CD4-positive, CD25-positive, alpha-beta regulatory T cell (primary cell): ENCODE measurements at regions not wholly inside any gene's neighbourhood (a gene's known extent, or its start where the extent isn't known, plus 50 kb on each side); places are given as distances from the start of the nearest gene placed in this dataset.

ENCODE experiments used
- ATAC-seq, 2 donors: fragments of 150-1000 bp; cut with Tn5 transposase; one replicate each; pipeline ENCODE4 v1.10.0; 2021; ENCODE audit warnings: low read depth in 2 of 2, moderate number of reproducible peaks in 2 of 2, moderate library complexity in 1 of 2
- DNase-seq, 3 donors: peaks; one replicate each; pipeline versions ENCODE4 v3.0.0 to v3.0.0-alpha.2; 2012 to 2022; ENCODE audit warnings: mixed read lengths in 1 of 3
- H3K27ac ChIP-seq: one replicate; pipeline ENCODE4 v1.7.0; 2013; ENCODE audit warnings: mild to moderate bottlenecking, low read length; ENCODE audit not compliant: insufficient read depth, poor library complexity, severe bottlenecking
- H3K27me3 ChIP-seq: one replicate; pipeline ENCODE4 v1.7.0; 2013; ENCODE audit warnings: low read length; ENCODE audit not compliant: control insufficient read depth, insufficient read depth
- H3K36me3 ChIP-seq: one replicate; pipeline ENCODE4 v1.7.0; 2013; ENCODE audit warnings: mild to moderate bottlenecking, low read length, moderate library complexity; ENCODE audit not compliant: control insufficient read depth, insufficient read depth
- H3K4me1 ChIP-seq: 2 replicates; pipeline ENCODE4 v1.7.0; 2013; ENCODE audit warnings: mild to moderate bottlenecking, low read length; ENCODE audit not compliant: insufficient read depth, control insufficient read depth, poor library complexity, severe bottlenecking
- H3K4me3 ChIP-seq: one replicate; pipeline ENCODE4 v1.7.0; 2013; ENCODE audit warnings: low read depth, mild to moderate bottlenecking, low read length, moderate library complexity
- H3K9me3 ChIP-seq, 2 experiments: 1 replicate in 1 of 2; 2 replicates in 1 of 2; pipeline ENCODE4 v1.7.0; 2013; ENCODE audit warnings: low read length in 2 of 2, mild to moderate bottlenecking in 1 of 2, moderate library complexity in 1 of 2; ENCODE audit not compliant: control insufficient read depth in 2 of 2
- H3K27ac Mint-ChIP-seq, 3 donors: one replicate each; pipeline ENCODE4 v1.8.0; 2020 to 2022; ENCODE audit warnings: mild to moderate bottlenecking in 3 of 3, mixed read lengths in 3 of 3, moderate library complexity in 2 of 3
- H3K27me3 Mint-ChIP-seq: one replicate; pipeline ENCODE4 v1.8.0; 2022; ENCODE audit warnings: mild to moderate bottlenecking, mixed read lengths
- H3K36me3 Mint-ChIP-seq: one replicate; pipeline ENCODE4 v1.8.0; 2020; ENCODE audit warnings: mixed read lengths
- H3K4me1 Mint-ChIP-seq, 4 donors: one replicate each; pipeline ENCODE4 v1.8.0; 2020 to 2022; ENCODE audit warnings: mixed read lengths in 4 of 4, mild to moderate bottlenecking in 1 of 4
- H3K4me3 Mint-ChIP-seq, 4 donors: one replicate each; pipeline ENCODE4 v1.8.0; 2020 to 2022; ENCODE audit warnings: mild to moderate bottlenecking in 4 of 4, mixed read lengths in 4 of 4, moderate library complexity in 3 of 4
- H3K9me3 Mint-ChIP-seq, 7 donors: one replicate each; pipeline ENCODE4 v1.8.0; 2020 to 2022; ENCODE audit warnings: mixed read lengths in 7 of 7, mild to moderate bottlenecking in 3 of 7, moderate library complexity in 2 of 7

GRCh38 chr11:11769362-11769761 lies 72.4 kb upstream of the USP47 start:
- DNase-seq, result no peak
- peaks cover 17% of the 10 kb centered on the region for H3K27me3 Mint-ChIP-seq
- H3K27ac Mint-ChIP-seq, result no peak overlapping the region
- Histone ChIP-seq H3K4me3 (no peak overlapping the region), H3K4me1 (no peaks in the 10 kb centered on the region), H3K27me3 (peaks cover 11% of the 10 kb centered on the region), H3K27ac (no peak overlapping the region), H3K36me3 (no peaks in the 10 kb centered on the region), H3K9me3 (no peaks in the 10 kb centered on the region)
- ATAC-seq, result no peak
- H3K36me3 Mint-ChIP-seq, result no peaks in the 10 kb centered on the region
- H3K9me3 Mint-ChIP-seq, result no peaks in the 10 kb centered on the region
- H3K4me1 Mint-ChIP-seq, result no peaks in the 10 kb centered on the region
- H3K4me3 Mint-ChIP-seq, result no peak overlapping the region

GRCh38 chr11:11764423-11764803 lies 77.4 kb upstream of the USP47 start:
- Mint-ChIP-seq H3K9me3 (no peaks in the 10 kb centered on the region), H3K27me3 (peaks cover 5% of the 10 kb centered on the region), H3K4me1 (no peaks in the 10 kb centered on the region), H3K36me3 (no peaks in the 10 kb centered on the region), H3K4me3 (no peak overlapping the region), H3K27ac (no peak overlapping the region)
- Histone ChIP-seq H3K27ac (no peak overlapping the region), H3K9me3 (no peaks in the 10 kb centered on the region), H3K27me3 (peaks cover 8% of the 10 kb centered on the region), H3K4me1 (no peaks in the 10 kb centered on the region), H3K36me3 (no peaks in the 10 kb centered on the region), H3K4me3 (no peak overlapping the region)
- no peak for ATAC-seq
- no peak for DNase-seq

GRCh38 chr11:11763796-11764422 lies 77.9 kb upstream of the USP47 start:
- ATAC-seq (no peak), DNase-seq (no peak)
- H3K9me3 Mint-ChIP-seq, result no peaks in the 10 kb centered on the region
- no peak overlapping the region for H3K4me3 ChIP-seq
- no peaks in the 10 kb centered on the region for H3K9me3 ChIP-seq
- no peaks in the 10 kb centered on the region for H3K4me1 Mint-ChIP-seq
- no peak overlapping the region for H3K4me3 Mint-ChIP-seq
- H3K36me3 ChIP-seq, result no peaks in the 10 kb centered on the region
- H3K27me3 ChIP-seq, result peaks cover 3% of the 10 kb centered on the region
- H3K27me3 Mint-ChIP-seq, result peaks cover 5% of the 10 kb centered on the region
- no peaks in the 10 kb centered on the region for H3K36me3 Mint-ChIP-seq
- no peaks in the 10 kb centered on the region for H3K4me1 ChIP-seq
- H3K27ac Mint-ChIP-seq, result no peak overlapping the region
- no peak overlapping the region for H3K27ac ChIP-seq

- peaks cover 9% of the 10 kb centered on the region for H3K27me3 Mint-ChIP-seq
- Histone ChIP-seq H3K36me3 (no peaks in the 10 kb centered on the region), H3K27ac (no peak overlapping the region), H3K4me3 (no peak overlapping the region), H3K27me3 (no peaks in the 10 kb centered on the region), H3K9me3 (no peaks in the 10 kb centered on the region), H3K4me1 (no peaks in the 10 kb centered on the region)
- H3K4me3 Mint-ChIP-seq, result no peak overlapping the region
- H3K27ac Mint-ChIP-seq, result no peak overlapping the region
- DNase-seq (no peak), ATAC-seq (no peak)
- H3K9me3 Mint-ChIP-seq, result no peaks in the 10 kb centered on the region
- no peaks in the 10 kb centered on the region for H3K4me1 Mint-ChIP-seq
- no peaks in the 10 kb centered on the region for H3K36me3 Mint-ChIP-seq
These were observed 80.9 kb upstream of the USP47 start for GRCh38 chr11:11760838-11761237.

GRCh38 chr11:11758603-11759196 lies 83.1 kb upstream of the USP47 start:
- Mint-ChIP-seq H3K4me3 (no peak overlapping the region), H3K36me3 (no peaks in the 10 kb centered on the region), H3K27me3 (peaks cover 9% of the 10 kb centered on the region), H3K27ac (no peak overlapping the region), H3K4me1 (no peaks in the 10 kb centered on the region), H3K9me3 (no peaks in the 10 kb centered on the region)
- Histone ChIP-seq H3K4me1 (no peaks in the 10 kb centered on the region), H3K9me3 (no peaks in the 10 kb centered on the region), H3K27ac (no peak overlapping the region), H3K4me3 (no peak overlapping the region), H3K36me3 (no peaks in the 10 kb centered on the region), H3K27me3 (peaks cover 5% of the 10 kb centered on the region)
- DNase-seq (no peak), ATAC-seq (no peak)

- Mint-ChIP-seq H3K27me3 (peaks cover 9% of the 10 kb centered on the region), H3K27ac (no peak overlapping the region), H3K9me3 (no peaks in the 10 kb centered on the region), H3K36me3 (no peaks in the 10 kb centered on the region), H3K4me1 (no peaks in the 10 kb centered on the region), H3K4me3 (no peak overlapping the region)
- no peak overlapping the region for H3K27ac ChIP-seq
- no peaks in the 10 kb centered on the region for H3K9me3 ChIP-seq
- no peaks in the 10 kb centered on the region for H3K36me3 ChIP-seq
- DNase-seq (no peak), ATAC-seq (no peak)
- H3K4me1 ChIP-seq, result no peaks in the 10 kb centered on the region
- H3K4me3 ChIP-seq, result no peak overlapping the region
- peaks cover 5% of the 10 kb centered on the region for H3K27me3 ChIP-seq
These were observed 83.9 kb upstream of the USP47 start for GRCh38 chr11:11757909-11758308.

- ATAC-seq (no peak), DNase-seq (no peak)
- no peaks in the 10 kb centered on the region for H3K9me3 Mint-ChIP-seq
- H3K4me1 Mint-ChIP-seq, result no peaks in the 10 kb centered on the region
- H3K36me3 ChIP-seq, result no peaks in the 10 kb centered on the region
- H3K27me3 ChIP-seq, result peaks cover 5% of the 10 kb centered on the region
- H3K4me3 Mint-ChIP-seq, result no peak overlapping the region
- no peak overlapping the region for H3K4me3 ChIP-seq
- H3K9me3 ChIP-seq, result no peaks in the 10 kb centered on the region
- no peak overlapping the region for H3K27ac ChIP-seq
- H3K4me1 ChIP-seq, result no peaks in the 10 kb centered on the region
- H3K27ac Mint-ChIP-seq, result no peak overlapping the region
- H3K27me3 Mint-ChIP-seq, result peaks cover 9% of the 10 kb centered on the region
- no peaks in the 10 kb centered on the region for H3K36me3 Mint-ChIP-seq
These were observed 85.1 kb upstream of the USP47 start for GRCh38 chr11:11756718-11757117.

GRCh38 chr11:11755871-11756270 lies 85.9 kb upstream of the USP47 start:
- ATAC-seq (no peak), DNase-seq (no peak)
- H3K36me3 ChIP-seq, result no peaks in the 10 kb centered on the region
- Mint-ChIP-seq H3K27me3 (peaks cover 9% of the 10 kb centered on the region), H3K27ac (no peak overlapping the region), H3K9me3 (no peaks in the 10 kb centered on the region), H3K4me1 (no peaks in the 10 kb centered on the region), H3K36me3 (no peaks in the 10 kb centered on the region), H3K4me3 (no peak overlapping the region)
- H3K27ac ChIP-seq, result no peak overlapping the region
- H3K4me3 ChIP-seq, result no peak overlapping the region
- H3K9me3 ChIP-seq, result no peaks in the 10 kb centered on the region
- H3K27me3 ChIP-seq, result peaks cover 5% of the 10 kb centered on the region
- H3K4me1 ChIP-seq, result no peaks in the 10 kb centered on the region
